ENCODE measurements at regions not wholly inside any gene's neighbourhood (a gene's known extent, or its start where the extent isn't known, plus 50 kb on each side); places are given as distances from the start of the nearest gene placed in this dataset.

DNA sequence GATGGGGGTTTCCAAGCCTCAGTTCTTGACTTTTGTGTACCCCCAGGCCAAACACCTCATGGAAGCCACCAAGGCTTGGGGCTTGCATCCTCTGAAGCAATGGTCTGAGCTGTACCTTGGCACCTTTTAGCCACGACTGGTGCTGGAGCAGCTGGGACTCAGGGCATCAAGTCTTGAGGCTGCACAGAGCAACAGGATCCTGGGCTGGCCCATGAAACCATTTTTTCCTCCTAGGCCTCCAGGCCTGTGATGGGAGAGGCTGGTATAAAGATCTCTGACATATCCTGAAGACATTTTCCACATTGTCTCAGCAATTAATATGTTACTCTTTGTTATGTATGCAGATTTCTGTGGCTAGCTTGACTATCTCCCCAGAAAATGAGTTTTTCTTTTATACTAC, 269.1 kb upstream of the TBX18 start:
- no peak for FAIRE-seq

DNA sequence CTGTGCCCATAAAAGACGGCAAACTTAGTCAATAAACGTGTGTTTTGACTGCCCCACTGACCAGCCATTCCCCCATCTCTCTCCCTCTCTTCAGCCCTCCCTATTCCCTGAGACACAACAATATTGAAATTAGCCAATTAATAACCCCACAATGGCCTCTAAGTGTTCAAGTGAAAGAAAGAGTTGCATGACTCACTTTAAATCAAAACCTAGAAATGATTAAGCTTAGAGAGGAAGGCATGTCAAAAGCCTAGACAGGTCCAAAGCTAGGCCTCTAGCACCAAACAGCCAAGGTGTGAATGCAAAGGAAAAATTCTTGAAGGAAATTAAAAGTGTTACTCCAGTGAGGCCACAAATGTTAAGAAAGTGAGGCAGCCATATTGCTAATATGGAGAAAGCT, 261.6 kb upstream of the TBX18 start:
- FAIRE-seq (no peak), DNase-seq (ENCODE audit: insufficient read length) (no peak)
- TF ChIP-seq POLR2A (IDR thresholded peaks at IDR 0.05; ENCODE audit: low read depth, low read length), result no peak
- no peak for TF ChIP-seq POLR2AphosphoS5 (IDR thresholded peaks at IDR 0.05; ENCODE audit: low read depth, low read length)
- no peak for TF ChIP-seq TAF1 (IDR thresholded peaks at IDR 0.05; ENCODE audit: borderline replicate concordance, low read depth, low read length)

More for the DNA sequence above, 269.1 kb upstream of the TBX18 start:
- TF ChIP-seq POLR2A (IDR thresholded peaks at IDR 0.05; ENCODE audit: low read depth, low read length), result no peak
- TF ChIP-seq TAF1 (IDR thresholded peaks at IDR 0.05; ENCODE audit: borderline replicate concordance, low read depth, low read length), result no peak
- TF ChIP-seq POLR2AphosphoS5 (IDR thresholded peaks at IDR 0.05; ENCODE audit: low read depth, low read length), result no peak
- DNase-seq (ENCODE audit: insufficient read length), result no peak

- no peak for FAIRE-seq
- DNase-seq (ENCODE audit: insufficient read length), result no peak
- no peak for TF ChIP-seq POLR2A (IDR thresholded peaks at IDR 0.05; ENCODE audit: low read depth, low read length)
- TF ChIP-seq TAF1 (IDR thresholded peaks at IDR 0.05; ENCODE audit: borderline replicate concordance, low read depth, low read length), result no peak
- no peak for TF ChIP-seq POLR2AphosphoS5 (IDR thresholded peaks at IDR 0.05; ENCODE audit: low read depth, low read length)
Measured at GRCh38 chr6:85023721-85024120, 259.3 kb upstream of the TBX18 start.

GRCh38 chr6:85017352-85017751, 253.0 kb upstream of the TBX18 start:
- no peak for DNase-seq (ENCODE audit: insufficient read length)
- no peak for FAIRE-seq
- TF ChIP-seq POLR2A (IDR thresholded peaks at IDR 0.05; ENCODE audit: low read depth, low read length) (no peak), TAF1 (IDR thresholded peaks at IDR 0.05; ENCODE audit: borderline replicate concordance, low read depth, low read length) (no peak), POLR2AphosphoS5 (IDR thresholded peaks at IDR 0.05; ENCODE audit: low read depth, low read length) (no peak)

GRCh38 chr6:85016726-85017125, 252.3 kb upstream of the TBX18 start:
- FAIRE-seq (no peak), DNase-seq (ENCODE audit: insufficient read length) (no peak)
- no peak for TF ChIP-seq TAF1 (IDR thresholded peaks at IDR 0.05; ENCODE audit: borderline replicate concordance, low read depth, low read length)
- TF ChIP-seq POLR2AphosphoS5 (IDR thresholded peaks at IDR 0.05; ENCODE audit: low read depth, low read length), result no peak
- TF ChIP-seq POLR2A (IDR thresholded peaks at IDR 0.05; ENCODE audit: low read depth, low read length), result no peak

- no peak for FAIRE-seq
- TF ChIP-seq TAF1 (IDR thresholded peaks at IDR 0.05; ENCODE audit: borderline replicate concordance, low read depth, low read length), result no peak
- no peak for TF ChIP-seq POLR2AphosphoS5 (IDR thresholded peaks at IDR 0.05; ENCODE audit: low read depth, low read length)
- TF ChIP-seq POLR2A (IDR thresholded peaks at IDR 0.05; ENCODE audit: low read depth, low read length), result no peak
- no peak for DNase-seq (ENCODE audit: insufficient read length)
Measured at GRCh38 chr6:85015396-85015990, 251.1 kb upstream of the TBX18 start.

DNA sequence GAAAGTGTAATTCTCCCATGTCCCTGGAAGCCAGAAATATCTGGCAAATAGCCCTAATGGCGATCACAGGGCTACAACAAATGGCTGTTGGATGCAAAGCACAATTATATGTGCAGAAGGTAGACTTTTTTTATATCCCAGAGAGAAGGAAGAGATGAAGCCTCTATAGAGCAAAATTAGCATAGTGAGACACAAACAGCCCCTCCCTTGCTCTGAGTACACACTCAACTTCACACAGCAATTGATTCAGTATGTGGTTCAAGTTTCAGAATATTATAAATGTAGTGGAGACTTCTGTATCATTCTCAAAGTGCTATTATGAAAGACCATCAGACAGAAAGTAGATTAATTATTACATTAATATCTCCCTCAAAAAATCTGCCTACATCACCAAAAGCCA, 246.5 kb upstream of the TBX18 start:
- no peak for FAIRE-seq
- no peak for DNase-seq (ENCODE audit: insufficient read length)
- TF ChIP-seq POLR2A (IDR thresholded peaks at IDR 0.05; ENCODE audit: low read depth, low read length) (no peak), POLR2AphosphoS5 (IDR thresholded peaks at IDR 0.05; ENCODE audit: low read depth, low read length) (no peak), TAF1 (IDR thresholded peaks at IDR 0.05; ENCODE audit: borderline replicate concordance, low read depth, low read length) (no peak)

GRCh38 chr6:85008296-85009009, 244.1 kb upstream of the TBX18 start:
- no peak for DNase-seq (ENCODE audit: insufficient read length)
- no peak for FAIRE-seq
- TF ChIP-seq POLR2A (IDR thresholded peaks at IDR 0.05; ENCODE audit: low read depth, low read length), result no peak
- no peak for TF ChIP-seq POLR2AphosphoS5 (IDR thresholded peaks at IDR 0.05; ENCODE audit: low read depth, low read length)
- TF ChIP-seq TAF1 (IDR thresholded peaks at IDR 0.05; ENCODE audit: borderline replicate concordance, low read depth, low read length), result no peak

DNA sequence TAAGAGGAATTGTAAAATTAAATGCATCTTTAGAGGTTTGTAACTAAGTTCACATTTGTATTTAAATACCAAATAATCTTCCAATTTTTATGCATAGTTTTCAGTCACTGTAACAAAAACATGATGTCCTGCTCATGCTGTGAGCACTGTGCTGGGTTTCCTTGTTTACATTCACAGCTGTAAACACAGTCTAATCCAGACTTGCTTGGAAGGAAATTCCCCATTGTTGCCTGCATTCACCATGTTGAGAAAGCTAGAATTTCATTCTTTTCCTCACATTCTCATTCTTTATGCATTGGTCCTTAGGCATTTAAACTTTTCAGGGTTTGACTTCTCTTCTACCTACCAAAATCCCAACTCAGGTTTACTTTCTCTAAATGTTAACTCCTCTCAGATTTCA, 242.0 kb upstream of the TBX18 start:
- no peak for TF ChIP-seq POLR2AphosphoS5 (IDR thresholded peaks at IDR 0.05; ENCODE audit: low read depth, low read length)
- no peak for TF ChIP-seq TAF1 (IDR thresholded peaks at IDR 0.05; ENCODE audit: borderline replicate concordance, low read depth, low read length)
- no peak for TF ChIP-seq POLR2A (IDR thresholded peaks at IDR 0.05; ENCODE audit: low read depth, low read length)
- FAIRE-seq, result no peak
- no peak for DNase-seq (ENCODE audit: insufficient read length)

DNA sequence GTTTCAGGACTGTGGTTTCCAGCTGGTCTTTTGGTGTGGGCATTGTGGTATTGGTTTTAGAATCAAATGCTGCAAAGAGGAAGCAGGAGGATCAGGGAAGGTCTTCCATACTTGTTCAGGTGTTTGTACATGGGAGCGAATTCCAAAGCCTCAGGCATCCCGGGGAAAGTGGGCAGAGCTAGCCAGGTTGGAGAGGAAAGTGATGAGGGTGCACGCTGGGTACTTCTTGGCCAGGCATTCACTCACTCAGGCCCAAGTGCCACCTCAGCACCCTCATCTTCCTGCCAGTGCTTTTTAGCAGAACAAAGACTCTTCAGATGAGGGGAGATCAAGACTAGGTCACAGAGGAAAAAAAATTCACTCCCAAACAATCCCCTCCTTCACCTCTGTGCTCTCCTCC, 241.1 kb upstream of the TBX18 start:
- no peak for FAIRE-seq
- TF ChIP-seq POLR2AphosphoS5 (IDR thresholded peaks at IDR 0.05; ENCODE audit: low read depth, low read length), result no peak
- TF ChIP-seq POLR2A (IDR thresholded peaks at IDR 0.05; ENCODE audit: low read depth, low read length), result no peak
- no peak for TF ChIP-seq TAF1 (IDR thresholded peaks at IDR 0.05; ENCODE audit: borderline replicate concordance, low read depth, low read length)

GRCh38 chr6:85004361-85004995, 240.1 kb upstream of the TBX18 start:
- no peak for FAIRE-seq
- no peak for DNase-seq (ENCODE audit: insufficient read length)
- TF ChIP-seq TAF1 (IDR thresholded peaks at IDR 0.05; ENCODE audit: borderline replicate concordance, low read depth, low read length), result no peak
- no peak for TF ChIP-seq POLR2AphosphoS5 (IDR thresholded peaks at IDR 0.05; ENCODE audit: low read depth, low read length)
- TF ChIP-seq POLR2A (IDR thresholded peaks at IDR 0.05; ENCODE audit: low read depth, low read length), result no peak

More for the DNA sequence above, 241.1 kb upstream of the TBX18 start:
- DNase-seq (ENCODE audit: insufficient read length), result no peak

- TF ChIP-seq POLR2A (IDR thresholded peaks at IDR 0.05; ENCODE audit: low read depth, low read length) (no peak), POLR2AphosphoS5 (IDR thresholded peaks at IDR 0.05; ENCODE audit: low read depth, low read length) (no peak), TAF1 (IDR thresholded peaks at IDR 0.05; ENCODE audit: borderline replicate concordance, low read depth, low read length) (no peak)
- DNase-seq (ENCODE audit: insufficient read length) (no peak), FAIRE-seq (no peak)
Measured at GRCh38 chr6:85002847-85003246, 238.4 kb upstream of the TBX18 start.

All from GM12892 (cell line).